Naive thymus-derived CD4-positive, alpha-beta T cell (primary cell): ENCODE measurements at regions not wholly inside any gene's neighbourhood (a gene's known extent, or its start where the extent isn't known, plus 50 kb on each side); places are given as distances from the start of the nearest gene placed in this dataset.
A peak's percentile ranks its signal among the peaks of the same experiment; 100 is the strongest.

Source experiments
- ATAC-seq: fragments of 150-1000 bp; cut with Tn5 transposase; 2 replicates; pipeline ENCODE4 v1.10.0; 2021; ENCODE audit warnings: mild to moderate bottlenecking, moderate library complexity
- CTCF ChIA-PET: fragments of 350-600 bp; sonication (Branson Sonifier 250); formaldehyde crosslinking; loops from one replicate; lab custom pipeline; 2021; ENCODE audit warnings: antibody characterized with exemption; lab: Charles Lee
- POLR2A ChIA-PET: fragments of 350-600 bp; sonication (Branson Sonifier 250); formaldehyde crosslinking; loops from one replicate; lab custom pipeline; 2021; ENCODE audit warnings: antibody characterized with exemption, inconsistent platforms; lab: Charles Lee
- DNase-seq, 9 donors: peaks; one replicate each; pipeline versions ENCODE4 v3.0.0 to v3.0.0-alpha.2; 2020 to 2022; ENCODE audit warnings: mixed read lengths in 1 of 9
- H3K27ac ChIP-seq: one replicate; pipeline ENCODE4 v1.7.0; 2013; ENCODE audit warnings: mild to moderate bottlenecking, low read depth, low read length, moderate library complexity
- H3K27me3 ChIP-seq, 2 donors: one replicate each; pipeline ENCODE4 v1.7.0; 2013; ENCODE audit warnings: low read length in 2 of 2, mild to moderate bottlenecking in 2 of 2, moderate library complexity in 2 of 2; ENCODE audit not compliant: control insufficient read depth in 2 of 2, insufficient read depth in 2 of 2
- H3K36me3 ChIP-seq, 3 experiments: 1 replicate in 2 of 3; 2 replicates in 1 of 3; pipeline ENCODE4 v1.7.0; 2013; ENCODE audit warnings: low read length in 3 of 3, mild to moderate bottlenecking in 3 of 3, moderate library complexity in 1 of 3; ENCODE audit not compliant: insufficient read depth in 3 of 3, control insufficient read depth in 2 of 3
- H3K4me1 ChIP-seq, 2 donors: one replicate each; pipeline ENCODE4 v1.7.0; 2013; ENCODE audit warnings: low read length in 2 of 2, mild to moderate bottlenecking in 2 of 2, moderate library complexity in 1 of 2; ENCODE audit not compliant: control insufficient read depth in 2 of 2, insufficient read depth in 2 of 2
- H3K4me3 ChIP-seq: 2 replicates; pipeline ENCODE4 v1.7.0; 2013; ENCODE audit warnings: mild to moderate bottlenecking, low read length
- H3K9me3 ChIP-seq, 3 experiments: 1 replicate in 2 of 3; 2 replicates in 1 of 3; pipeline ENCODE4 v1.7.0; 2013; ENCODE audit warnings: low read length in 3 of 3; ENCODE audit not compliant: control insufficient read depth in 2 of 3
- H3K27ac Mint-ChIP-seq, 9 donors: one replicate each; pipeline ENCODE4 v1.8.0; 2020 to 2022; ENCODE audit warnings: mixed read lengths in 9 of 9, mild to moderate bottlenecking in 8 of 9, moderate library complexity in 5 of 9, inconsistent platforms in 2 of 9
- H3K27me3 Mint-ChIP-seq, 5 donors: one replicate each; pipeline ENCODE4 v1.8.0; 2021 to 2022; ENCODE audit warnings: mixed read lengths in 5 of 5, mild to moderate bottlenecking in 1 of 5
- H3K36me3 Mint-ChIP-seq, 5 donors: one replicate each; pipeline ENCODE4 v1.8.0; 2020 to 2022; ENCODE audit warnings: mixed read lengths in 5 of 5, mild to moderate bottlenecking in 3 of 5, inconsistent platforms in 1 of 5
- H3K4me1 Mint-ChIP-seq, 7 donors: one replicate each; pipeline ENCODE4 v1.8.0; 2020 to 2022; ENCODE audit warnings: mixed read lengths in 7 of 7, mild to moderate bottlenecking in 3 of 7, inconsistent platforms in 1 of 7
- H3K4me3 Mint-ChIP-seq, 10 donors: one replicate each; pipeline ENCODE4 v1.8.0; 2020 to 2022; ENCODE audit warnings: mild to moderate bottlenecking in 10 of 10, mixed read lengths in 10 of 10, moderate library complexity in 6 of 10, inconsistent platforms in 2 of 10
- H3K9me3 Mint-ChIP-seq, 11 donors: one replicate each; pipeline ENCODE4 v1.8.0; 2020 to 2022; ENCODE audit warnings: mixed read lengths in 11 of 11, mild to moderate bottlenecking in 4 of 11, inconsistent platforms in 1 of 11, moderate library complexity in 1 of 11
- intact Hi-C, 2 donors: fragments of 100-400 bp; cut with micrococcal nuclease; formaldehyde crosslinking; loops; one replicate each; pipeline ENCODE4 v1.15.1; 2023

DNA sequence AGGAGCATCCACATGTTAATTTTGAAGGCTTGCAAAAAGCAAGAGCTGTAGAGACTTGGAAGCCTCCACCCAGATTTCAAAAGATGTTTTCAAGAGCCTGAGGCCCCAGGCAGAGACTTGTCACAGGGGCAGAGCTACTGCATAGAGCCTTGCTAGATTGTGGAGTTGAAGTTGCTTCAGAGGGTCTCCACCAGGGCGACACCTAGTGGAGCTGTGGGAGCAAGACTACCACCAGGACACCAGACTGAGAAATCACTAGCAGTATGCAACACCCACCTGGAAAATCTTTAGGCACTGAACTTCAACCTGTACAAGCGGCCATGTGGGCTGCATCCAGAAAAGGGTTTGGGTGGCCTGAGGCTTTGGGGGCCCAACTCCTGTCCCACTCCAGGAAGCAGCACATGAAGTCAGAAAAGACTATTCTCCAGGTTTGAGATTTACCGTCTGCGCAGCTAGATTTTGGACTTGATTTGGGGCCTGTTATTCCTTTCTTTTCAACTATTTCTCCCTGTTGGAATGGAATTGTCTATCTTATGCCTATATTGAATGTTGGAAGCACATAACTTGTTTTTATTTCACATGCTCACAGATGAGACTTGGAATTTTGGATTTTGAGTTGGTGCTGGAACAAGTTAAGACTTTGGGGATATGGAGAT is 508.6 kb downstream of the FLRT2 start:
- Histone ChIP-seq H3K36me3 (no peaks in the 10 kb centered on the region), H3K27ac (no peak overlapping the region), H3K9me3 (no peaks in the 10 kb centered on the region), H3K4me3 (no peak overlapping the region), H3K4me1 (no peaks in the 10 kb centered on the region), H3K27me3 (no peaks in the 10 kb centered on the region)
- ChIA-PET CTCF (no interaction called here), POLR2A (no interaction called here)
- DNase-seq (peak in 6 of 9 donors; percentile 9 to 28 (median 16)), ATAC-seq (peak; percentile 73)
- Mint-ChIP-seq H3K27me3 (no peaks in the 10 kb centered on the region), H3K4me3 (no peak overlapping the region), H3K27ac (no peak overlapping the region), H3K4me1 (no peaks in the 10 kb centered on the region), H3K9me3 (peaks cover 0 to 14% (median 0%) of the 10 kb centered on the region in 11 donors), H3K36me3 (peaks cover 0 to 14% (median 4%) of the 10 kb centered on the region in 5 donors)
- intact Hi-C loops, result loop anchor here in 1 of 2 donors (1.0 kb wide), 1 partner anchor 182 kb away; no protein-coding TSS in a partner anchor

DNA sequence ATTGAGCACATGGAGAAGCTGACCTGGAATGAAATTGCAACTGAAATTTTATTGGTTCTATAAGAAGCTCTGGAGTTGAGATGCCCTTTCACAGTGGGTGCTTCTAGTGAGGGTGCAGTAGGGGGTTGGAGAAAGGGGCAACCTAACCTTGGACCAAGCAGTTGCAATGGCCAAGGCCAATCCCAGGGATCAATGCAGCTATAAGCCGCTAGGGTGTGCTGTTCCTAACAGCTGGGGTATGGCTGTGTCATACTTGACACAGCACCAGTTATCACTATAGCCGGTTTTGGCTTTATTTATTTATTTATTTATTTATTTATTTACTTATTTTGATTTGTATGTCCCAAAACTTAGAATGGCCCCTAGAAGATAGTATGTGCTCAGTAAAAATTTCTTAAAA is 505.9 kb downstream of the FLRT2 start:
- no peaks in the 10 kb centered on the region for H3K36me3 ChIP-seq
- CTCF ChIA-PET, result no interaction called here

DNA sequence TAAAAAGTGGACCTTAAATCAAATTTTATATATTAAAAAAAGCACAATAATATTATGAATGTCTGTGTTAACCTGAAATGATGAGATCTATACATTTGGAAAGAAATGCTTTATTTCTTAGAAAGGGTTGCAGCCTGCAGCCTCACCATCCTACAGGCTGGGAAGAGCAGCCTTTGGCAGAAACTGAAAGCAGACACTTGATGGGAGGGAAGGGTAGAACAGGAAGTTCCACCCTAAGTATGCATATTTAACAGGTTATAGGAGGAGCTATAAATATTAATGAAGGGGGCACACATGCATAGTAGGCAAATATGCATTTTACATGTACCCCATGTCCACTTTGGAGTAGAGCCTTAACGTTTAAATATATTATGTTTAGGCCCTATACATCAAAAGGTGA is 498.0 kb downstream of the FLRT2 start:
- no peak overlapping the region for H3K4me3 ChIP-seq
- DNase-seq (no peak), ATAC-seq (no peak)
- H3K36me3 ChIP-seq, result no peaks in the 10 kb centered on the region
- ChIA-PET CTCF (interaction anchor here (1.0 kb wide), 1 partner anchor 31 kb away, joined by 3 read pairs; no protein-coding TSS in a partner anchor), POLR2A (no interaction called here)
- peaks cover 5 to 34% (median 15%) of the 10 kb centered on the region in 7 donors for H3K4me1 Mint-ChIP-seq
- no peaks in the 10 kb centered on the region for H3K9me3 ChIP-seq
- no peaks in the 10 kb centered on the region for H3K4me1 ChIP-seq
- no peak overlapping the region for H3K27ac Mint-ChIP-seq
- no peaks in the 10 kb centered on the region for H3K27me3 ChIP-seq
- H3K4me3 Mint-ChIP-seq, result no peak overlapping the region
- no peaks in the 10 kb centered on the region for H3K27me3 Mint-ChIP-seq
- intact Hi-C loops, result no loop called here
- peaks cover 0 to 38% (median 8%) of the 10 kb centered on the region in 11 donors for H3K9me3 Mint-ChIP-seq
- H3K27ac ChIP-seq, result no peak overlapping the region
- H3K36me3 Mint-ChIP-seq, result peaks cover 0 to 18% (median 13%) of the 10 kb centered on the region in 5 donors

More for the DNA sequence above, 505.9 kb downstream of the FLRT2 start:
- Histone ChIP-seq H3K9me3 (no peaks in the 10 kb centered on the region), H3K27me3 (no peaks in the 10 kb centered on the region), H3K27ac (no peak overlapping the region), H3K4me3 (no peak overlapping the region), H3K4me1 (no peaks in the 10 kb centered on the region)
- no peaks in the 10 kb centered on the region for H3K9me3 Mint-ChIP-seq
- H3K36me3 Mint-ChIP-seq, result no peaks in the 10 kb centered on the region
- intact Hi-C loops, result no loop called here
- ATAC-seq (peak; percentile 42), DNase-seq (no peak)
- no peaks in the 10 kb centered on the region for H3K27me3 Mint-ChIP-seq
- peaks cover 2 to 17% (median 13%) of the 10 kb centered on the region in 7 donors for H3K4me1 Mint-ChIP-seq
- POLR2A ChIA-PET, result no interaction called here
- H3K27ac Mint-ChIP-seq, result no peak overlapping the region
- H3K4me3 Mint-ChIP-seq, result no peak overlapping the region

GRCh38 chr14:86027144-86027543 is 497.2 kb downstream of the FLRT2 start:
- H3K4me3 Mint-ChIP-seq, result no peak overlapping the region
- Histone ChIP-seq H3K4me3 (no peak overlapping the region), H3K27me3 (no peaks in the 10 kb centered on the region), H3K36me3 (no peaks in the 10 kb centered on the region), H3K9me3 (no peaks in the 10 kb centered on the region), H3K4me1 (no peaks in the 10 kb centered on the region), H3K27ac (no peak overlapping the region)
- no peak overlapping the region for H3K27ac Mint-ChIP-seq
- ATAC-seq (no peak), DNase-seq (no peak)
- peaks cover 0 to 18% (median 13%) of the 10 kb centered on the region in 5 donors for H3K36me3 Mint-ChIP-seq
- no peaks in the 10 kb centered on the region for H3K27me3 Mint-ChIP-seq
- H3K9me3 Mint-ChIP-seq, result peaks cover 0 to 39% (median 10%) of the 10 kb centered on the region in 11 donors
- ChIA-PET CTCF (no interaction called here), POLR2A (no interaction called here)
- intact Hi-C loops, result no loop called here
- peaks cover 4 to 30% (median 14%) of the 10 kb centered on the region in 7 donors for H3K4me1 Mint-ChIP-seq

- Histone ChIP-seq H3K36me3 (no peaks in the 10 kb centered on the region), H3K9me3 (no peaks in the 10 kb centered on the region), H3K27ac (no peak overlapping the region), H3K4me1 (no peaks in the 10 kb centered on the region), H3K27me3 (no peaks in the 10 kb centered on the region), H3K4me3 (no peak overlapping the region)
- Mint-ChIP-seq H3K4me3 (no peak overlapping the region), H3K27ac (no peak overlapping the region), H3K4me1 (peaks cover 0 to 4% (median 0%) of the 10 kb centered on the region in 7 donors), H3K9me3 (peaks cover 0 to 24% (median 9%) of the 10 kb centered on the region in 11 donors), H3K36me3 (peaks cover 0 to 37% (median 28%) of the 10 kb centered on the region in 5 donors), H3K27me3 (no peaks in the 10 kb centered on the region)
- DNase-seq (no peak), ATAC-seq (no peak)
- POLR2A ChIA-PET, result no interaction called here
- intact Hi-C loops, result no loop called here
- CTCF ChIA-PET, result no interaction called here
Observed at GRCh38 chr14:86022031-86022629, 492.2 kb downstream of the FLRT2 start.

GRCh38 chr14:86020841-86021240 is 490.9 kb downstream of the FLRT2 start:
- H3K4me1 ChIP-seq, result no peaks in the 10 kb centered on the region
- no peaks in the 10 kb centered on the region for H3K27me3 ChIP-seq
- ATAC-seq (no peak), DNase-seq (no peak)
- peaks cover 2 to 24% (median 9%) of the 10 kb centered on the region in 11 donors for H3K9me3 Mint-ChIP-seq
- no peaks in the 10 kb centered on the region for H3K36me3 ChIP-seq
- H3K27me3 Mint-ChIP-seq, result no peaks in the 10 kb centered on the region
- POLR2A ChIA-PET, result no interaction called here
- no peak overlapping the region for H3K27ac Mint-ChIP-seq
- no peak overlapping the region for H3K4me3 ChIP-seq
- peaks cover 0 to 41% (median 28%) of the 10 kb centered on the region in 5 donors for H3K36me3 Mint-ChIP-seq
- intact Hi-C loops, result no loop called here
- CTCF ChIA-PET, result no interaction called here
- peaks cover 0 to 4% (median 0%) of the 10 kb centered on the region in 7 donors for H3K4me1 Mint-ChIP-seq
- no peaks in the 10 kb centered on the region for H3K9me3 ChIP-seq
- no peak overlapping the region for H3K4me3 Mint-ChIP-seq
- no peak overlapping the region for H3K27ac ChIP-seq
